ENCODE measurements at regions not wholly inside any gene's neighbourhood (a gene's known extent, or its start where the extent isn't known, plus 50 kb on each side); places are given as distances from the start of the nearest gene placed in this dataset.
"Not testable (repeated sequence)": the region's sequence is repeated elsewhere in the genome, so short reads cannot be mapped to it uniquely, and the experiment has no call there.

GRCh38 chr10:64196638-64197315, 675.6 kb downstream of the REEP3 start:
- Mint-ChIP-seq H3K4me3 (no peak overlapping the region), H3K4me1 (no peaks in the 10 kb centered on the region), H3K9me3 (peaks cover 0 to 5% (median 0%) of the 10 kb centered on the region in 9 donors), H3K27me3 (no peaks in the 10 kb centered on the region), H3K27ac (no peak overlapping the region), H3K36me3 (no peaks in the 10 kb centered on the region)
- POLR2A ChIA-PET = no interaction called here
- DNase-seq = peak in 1 of 10 donors; percentile 3
- ATAC-seq = no peak

DNA sequence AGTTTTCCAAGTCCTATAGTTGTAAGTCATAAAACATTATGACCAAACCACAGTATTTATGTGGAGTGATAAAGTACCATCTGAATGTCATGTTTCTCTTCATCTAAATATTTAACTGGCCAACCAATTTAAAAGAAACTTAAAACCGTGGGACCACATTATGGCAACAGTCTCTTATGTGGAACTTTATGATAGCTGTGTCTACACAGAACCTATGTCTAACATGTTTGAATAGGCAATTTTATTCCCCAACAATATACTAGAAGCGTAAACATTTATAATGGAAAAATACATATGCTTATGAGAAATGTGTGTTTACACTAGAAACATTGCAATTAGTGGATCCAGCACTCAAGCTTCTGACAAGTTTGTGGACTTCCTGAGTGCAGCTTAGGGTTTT, 680.7 kb downstream of the REEP3 start:
- POLR2A ChIA-PET = no interaction called here
- Mint-ChIP-seq H3K36me3 (no peaks in the 10 kb centered on the region), H3K27ac (no peak overlapping the region), H3K27me3 (no peaks in the 10 kb centered on the region), H3K9me3 (peaks cover 0 to 10% (median 3%) of the 10 kb centered on the region in 9 donors), H3K4me1 (no peaks in the 10 kb centered on the region), H3K4me3 (no peak overlapping the region)
- DNase-seq (no peak), ATAC-seq (no peak)

DNA sequence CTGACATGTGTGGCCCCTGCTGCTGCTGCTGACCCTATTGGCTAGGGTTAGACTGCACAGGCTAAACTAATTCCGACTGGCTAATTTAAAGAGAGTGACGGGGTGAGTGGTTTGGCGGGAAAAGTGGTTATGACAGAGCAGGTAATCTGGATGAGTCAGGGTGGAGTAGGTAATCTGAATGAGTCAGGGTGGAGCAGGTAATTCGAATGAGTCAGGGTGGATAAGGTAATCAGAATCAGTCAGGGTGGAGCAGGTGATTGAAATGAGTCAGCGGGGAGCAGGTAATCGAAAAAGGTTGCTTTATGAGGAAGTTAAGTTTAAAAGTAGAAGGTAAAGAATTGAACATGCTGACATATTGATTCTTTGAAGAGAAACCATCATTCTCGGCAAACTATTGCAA, 683.3 kb downstream of the REEP3 start:
- DNase-seq, H3K4me1 Mint-ChIP-seq, POLR2A ChIA-PET, H3K27me3 Mint-ChIP-seq, H3K27ac Mint-ChIP-seq, ATAC-seq, H3K36me3 Mint-ChIP-seq, H3K4me3 Mint-ChIP-seq: not testable (repeated sequence)
- H3K9me3 Mint-ChIP-seq = peaks cover 0 to 10% (median 3%) of the 10 kb centered on the region in 9 donors

DNA sequence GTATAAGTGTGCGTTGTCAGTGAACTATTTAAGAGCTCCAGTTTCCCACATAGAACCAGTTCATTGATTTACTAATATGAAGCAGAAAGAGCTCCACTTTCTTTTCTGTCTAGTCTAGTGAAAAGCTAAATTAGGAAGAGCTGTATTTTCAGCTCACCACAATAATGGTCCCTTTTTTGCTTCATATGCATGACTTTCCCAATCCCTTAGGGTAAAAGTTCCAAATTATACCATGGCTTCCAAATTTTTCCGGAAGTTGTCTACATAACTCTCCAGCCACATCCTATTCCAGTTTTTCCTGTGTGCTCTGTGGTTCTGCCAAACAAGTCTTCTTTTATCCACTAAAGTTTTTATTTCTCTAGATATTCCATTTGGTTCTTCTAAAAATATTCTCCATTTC, 685.2 kb downstream of the REEP3 start:
- Mint-ChIP-seq H3K27me3 (peaks cover 0 to 1% (median 0%) of the 10 kb centered on the region in 5 donors), H3K36me3 (no peaks in the 10 kb centered on the region), H3K4me1 (no peaks in the 10 kb centered on the region), H3K4me3 (no peak overlapping the region), H3K27ac (no peak overlapping the region), H3K9me3 (peaks cover 0 to 13% (median 10%) of the 10 kb centered on the region in 9 donors)
- ATAC-seq (no peak), DNase-seq (no peak)
- POLR2A ChIA-PET = no interaction called here

DNA sequence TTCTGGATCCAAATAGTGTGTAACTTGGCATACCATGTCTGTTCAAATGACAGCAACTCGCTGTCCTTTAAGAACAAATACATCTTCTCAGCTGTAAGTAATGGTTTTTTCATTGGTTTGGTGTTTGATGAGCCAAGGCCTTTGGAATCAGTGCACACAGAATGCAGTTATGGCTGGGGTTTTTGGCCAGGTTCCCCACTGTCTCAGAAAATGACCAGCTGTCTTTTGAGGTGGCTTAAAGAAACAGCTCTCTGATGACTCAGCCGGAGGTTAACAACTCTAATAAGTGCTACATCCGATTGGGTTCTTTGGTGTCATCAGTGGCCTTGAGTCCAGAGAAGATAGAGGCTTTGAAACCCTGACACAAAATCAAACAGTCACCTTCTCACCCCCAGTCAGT, 688.4 kb downstream of the REEP3 start:
- Mint-ChIP-seq H3K27me3 (peaks cover 0 to 1% (median 0%) of the 10 kb centered on the region in 5 donors), H3K4me1 (no peaks in the 10 kb centered on the region)
- POLR2A ChIA-PET = no interaction called here

DNA sequence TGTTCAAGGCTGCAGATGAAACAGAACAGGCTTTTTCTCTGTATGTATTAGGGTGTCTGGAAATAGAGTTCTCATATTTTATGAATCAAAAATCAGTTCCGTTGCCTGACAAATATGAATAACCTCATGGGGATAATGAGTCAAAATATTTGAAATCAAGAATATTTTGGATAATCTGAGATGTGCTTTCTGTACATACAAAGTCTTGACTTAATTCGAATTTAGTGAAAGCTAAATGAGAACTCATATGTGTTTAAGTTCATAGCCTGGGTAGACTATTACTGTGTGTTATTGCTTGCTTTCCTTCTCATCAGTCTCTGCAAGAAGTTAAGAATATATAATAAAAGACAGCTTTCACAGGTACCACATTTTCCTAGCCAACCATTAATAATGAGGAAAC, 689.0 kb downstream of the REEP3 start:
- Mint-ChIP-seq H3K27me3 (peaks cover 0 to 1% (median 0%) of the 10 kb centered on the region in 5 donors), H3K36me3 (no peaks in the 10 kb centered on the region), H3K4me3 (no peak overlapping the region), H3K9me3 (peaks cover 0 to 10% (median 8%) of the 10 kb centered on the region in 9 donors), H3K27ac (no peak overlapping the region), H3K4me1 (no peaks in the 10 kb centered on the region)
- DNase-seq = no peak
- ATAC-seq = no peak
- POLR2A ChIA-PET = no interaction called here

More for the DNA sequence above, 688.4 kb downstream of the REEP3 start:
- ATAC-seq = no peak
- no peak overlapping the region for H3K27ac Mint-ChIP-seq
- DNase-seq = no peak
- H3K9me3 Mint-ChIP-seq = peaks cover 0 to 11% (median 8%) of the 10 kb centered on the region in 9 donors
- no peak overlapping the region for H3K4me3 Mint-ChIP-seq
- no peaks in the 10 kb centered on the region for H3K36me3 Mint-ChIP-seq

- Mint-ChIP-seq H3K27me3 (peaks cover 0 to 1% (median 0%) of the 10 kb centered on the region in 5 donors), H3K4me3 (no peak overlapping the region), H3K9me3 (peaks cover 0 to 10% (median 8%) of the 10 kb centered on the region in 9 donors), H3K4me1 (no peaks in the 10 kb centered on the region), H3K27ac (no peak overlapping the region), H3K36me3 (no peaks in the 10 kb centered on the region)
- no peak for ATAC-seq
- POLR2A ChIA-PET = no interaction called here
- no peak for DNase-seq
Observed at GRCh38 chr10:64211466-64211865, 690.3 kb downstream of the REEP3 start.

DNA sequence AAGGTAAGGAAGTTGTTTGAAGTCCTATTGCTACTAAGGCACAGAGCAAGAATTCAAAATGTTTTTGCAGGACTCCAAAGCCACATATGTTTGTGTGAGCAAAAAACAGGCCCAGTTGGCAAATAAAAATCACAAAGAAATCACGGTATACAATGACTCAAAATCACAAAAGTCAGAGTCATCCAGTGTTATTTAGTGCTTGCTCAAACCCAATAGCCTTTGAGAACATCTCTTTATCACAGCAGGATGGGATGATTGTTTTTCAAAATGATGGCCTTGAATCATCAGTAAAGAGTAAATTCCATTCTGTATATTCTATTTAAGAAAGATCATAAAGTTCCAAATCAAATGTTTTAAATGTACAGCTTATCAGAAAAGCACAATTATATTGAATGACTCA, 693.9 kb downstream of the REEP3 start:
- peaks cover 0 to 12% (median 2%) of the 10 kb centered on the region in 9 donors for H3K9me3 Mint-ChIP-seq
- ATAC-seq = no peak
- H3K27ac Mint-ChIP-seq = no peak overlapping the region
- H3K4me1 Mint-ChIP-seq = no peaks in the 10 kb centered on the region
- H3K36me3 Mint-ChIP-seq = no peaks in the 10 kb centered on the region
- POLR2A ChIA-PET = no interaction called here
- H3K27me3 Mint-ChIP-seq = peaks cover 0 to 1% (median 0%) of the 10 kb centered on the region in 5 donors
- no peak overlapping the region for H3K4me3 Mint-ChIP-seq
- DNase-seq = no peak

DNA sequence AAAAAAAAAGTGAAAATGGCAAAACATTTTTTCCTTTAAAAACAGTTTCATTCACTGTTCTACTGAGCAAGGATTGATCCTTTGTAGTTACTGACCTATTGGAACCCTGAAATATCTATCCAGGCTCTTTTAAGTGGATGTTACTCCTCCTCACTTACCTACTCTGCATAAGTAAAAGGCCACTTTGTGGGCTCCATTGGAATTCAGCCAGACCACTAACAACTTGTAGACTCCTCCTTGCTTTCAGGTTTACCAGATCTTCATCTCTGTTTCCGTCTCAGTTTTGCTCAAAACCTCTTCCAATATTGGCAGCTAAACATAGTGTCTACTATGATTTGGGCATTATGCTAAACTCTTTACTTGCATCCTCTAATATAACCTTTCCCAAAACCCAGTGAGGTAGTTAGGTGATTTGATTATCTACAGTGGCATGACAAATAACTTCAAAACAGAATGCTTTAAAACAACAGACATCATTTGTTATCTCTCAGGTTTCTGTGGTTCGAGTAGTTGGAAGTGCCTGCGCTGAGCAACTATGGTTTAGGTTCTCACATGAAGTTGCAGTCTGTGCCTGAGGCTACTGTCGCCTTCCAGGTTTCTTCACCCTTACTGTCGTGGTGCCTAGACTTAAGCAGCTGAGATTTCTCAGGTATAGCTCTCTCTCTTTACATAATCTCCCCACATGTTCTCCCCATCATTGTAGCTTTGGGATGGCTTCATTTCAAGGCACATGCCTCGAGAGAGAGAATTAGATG, 698.2 kb downstream of the REEP3 start:
- no peak overlapping the region for H3K27ac Mint-ChIP-seq
- ATAC-seq (no peak), DNase-seq (no peak)
- H3K4me1 Mint-ChIP-seq = no peaks in the 10 kb centered on the region
- peaks cover 0 to 5% (median 0%) of the 10 kb centered on the region in 3 donors for H3K36me3 Mint-ChIP-seq
- POLR2A ChIA-PET = no interaction called here
- H3K9me3 Mint-ChIP-seq = peaks cover 8 to 16% (median 11%) of the 10 kb centered on the region in 9 donors
- no peak overlapping the region for H3K4me3 Mint-ChIP-seq
- no peaks in the 10 kb centered on the region for H3K27me3 Mint-ChIP-seq

- DNase-seq = no peak
- no peaks in the 10 kb centered on the region for H3K4me1 Mint-ChIP-seq
- H3K27ac Mint-ChIP-seq = no peak overlapping the region
- H3K9me3 Mint-ChIP-seq = peaks cover 0 to 12% (median 5%) of the 10 kb centered on the region in 9 donors
- POLR2A ChIA-PET = no interaction called here
- no peak overlapping the region for H3K4me3 Mint-ChIP-seq
- no peaks in the 10 kb centered on the region for H3K36me3 Mint-ChIP-seq
- ATAC-seq = no peak
- no peaks in the 10 kb centered on the region for H3K27me3 Mint-ChIP-seq
Observed at GRCh38 chr10:64234489-64234888, 713.3 kb downstream of the REEP3 start.

DNA sequence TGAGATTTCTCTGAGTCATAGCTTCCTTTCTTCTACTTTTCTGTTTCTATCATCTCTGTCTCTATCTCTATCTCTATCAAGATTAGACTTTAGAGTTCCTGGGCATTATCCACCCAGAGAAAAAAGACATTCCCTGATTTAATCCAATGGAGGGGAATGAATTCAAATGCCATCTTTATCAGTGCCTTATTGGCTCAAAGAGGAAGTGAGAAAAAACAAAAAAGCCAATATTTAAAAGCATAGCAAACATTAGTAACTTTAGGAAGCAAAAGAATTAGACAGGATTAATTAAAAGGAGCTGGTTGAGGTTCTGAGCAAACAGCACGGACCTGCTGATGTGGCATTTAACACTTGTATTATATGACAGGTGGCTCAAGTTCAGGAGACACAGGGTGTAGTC, 736.5 kb downstream of the REEP3 start:
- no peaks in the 10 kb centered on the region for H3K36me3 Mint-ChIP-seq
- no peak for DNase-seq
- H3K27me3 Mint-ChIP-seq = peaks cover 0 to 1% (median 0%) of the 10 kb centered on the region in 5 donors
- no peak for ATAC-seq
- H3K9me3 Mint-ChIP-seq = peaks cover 0 to 13% (median 0%) of the 10 kb centered on the region in 9 donors
- POLR2A ChIA-PET = no interaction called here
- no peaks in the 10 kb centered on the region for H3K4me1 Mint-ChIP-seq
- H3K4me3 Mint-ChIP-seq = no peak overlapping the region
- H3K27ac Mint-ChIP-seq = no peak overlapping the region

DNA sequence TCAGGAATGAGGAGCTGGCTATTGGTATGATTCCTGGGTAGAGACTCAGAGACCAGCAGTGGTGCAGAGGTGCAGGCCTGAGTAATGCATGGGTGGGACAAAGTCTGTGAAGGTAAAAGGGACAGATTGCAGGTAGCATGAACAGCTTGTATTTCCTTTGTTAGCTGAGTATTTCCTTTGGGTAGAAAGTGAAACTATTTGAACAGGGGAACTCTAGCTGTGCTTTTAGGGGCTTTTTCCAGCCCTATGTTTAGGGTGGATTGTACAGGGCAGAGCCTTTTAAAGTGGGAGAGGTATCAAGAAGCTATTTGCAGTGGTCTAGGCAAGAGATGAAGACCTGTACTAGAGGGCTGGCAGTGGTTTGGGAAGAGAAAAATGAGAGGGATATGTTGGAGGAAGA, 739.9 kb downstream of the REEP3 start:
- peaks cover 0 to 1% (median 0%) of the 10 kb centered on the region in 5 donors for H3K27me3 Mint-ChIP-seq
- DNase-seq (no peak), ATAC-seq (no peak)
- no peaks in the 10 kb centered on the region for H3K4me1 Mint-ChIP-seq
- H3K36me3 Mint-ChIP-seq = no peaks in the 10 kb centered on the region
- no peak overlapping the region for H3K27ac Mint-ChIP-seq
- H3K9me3 Mint-ChIP-seq = peaks cover 0 to 13% (median 3%) of the 10 kb centered on the region in 9 donors
- POLR2A ChIA-PET = no interaction called here
- no peak overlapping the region for H3K4me3 Mint-ChIP-seq

- Mint-ChIP-seq H3K36me3 (no peaks in the 10 kb centered on the region), H3K4me3 (no peak overlapping the region), H3K4me1 (no peaks in the 10 kb centered on the region), H3K9me3 (peaks cover 0 to 13% (median 3%) of the 10 kb centered on the region in 9 donors), H3K27ac (no peak overlapping the region), H3K27me3 (peaks cover 0 to 1% (median 0%) of the 10 kb centered on the region in 5 donors)
- DNase-seq (no peak), ATAC-seq (no peak)
- POLR2A ChIA-PET = no interaction called here
Observed at GRCh38 chr10:64261676-64262075, 740.5 kb downstream of the REEP3 start.

Data from naive thymus-derived CD8-positive, alpha-beta T cell (primary cell).